ENCODE measurements at regions not wholly inside any gene's neighbourhood (a gene's known extent, or its start where the extent isn't known, plus 50 kb on each side); places are given as distances from the start of the nearest gene placed in this dataset.

- DNase-seq (ENCODE audit: missing footprints): no peak
- intact Hi-C loops (cut with DNase I): no loop called here
- no peak for ATAC-seq
Observed at GRCh38 chr17:79353548-79353947, 257.3 kb downstream of the RBFOX3 start.

GRCh38 chr17:79353016-79353415 is 257.8 kb downstream of the RBFOX3 start:
- intact Hi-C loops (cut with DNase I): no loop called here
- ATAC-seq (no peak), DNase-seq (ENCODE audit: missing footprints) (no peak)

- no peak for ATAC-seq
- DNase-seq (ENCODE audit: missing footprints): no peak
- intact Hi-C loops (cut with DNase I): no loop called here
Observed at GRCh38 chr17:79350533-79350932, 260.3 kb downstream of the RBFOX3 start.

GRCh38 chr17:79349506-79350400 is 261.1 kb downstream of the RBFOX3 start:
- intact Hi-C loops (cut with DNase I): no loop called here
- ATAC-seq: no peak
- no peak for DNase-seq (ENCODE audit: missing footprints)

GRCh38 chr17:79342376-79342775 is 267.8 kb downstream of the ENGASE start:
- intact Hi-C loops (cut with DNase I): no loop called here
- no peak for ATAC-seq
- no peak for DNase-seq (ENCODE audit: missing footprints)

- DNase-seq (ENCODE audit: missing footprints) (no peak), ATAC-seq (no peak)
- intact Hi-C loops (cut with DNase I): no loop called here
Observed at GRCh38 chr17:79341816-79342215, 267.2 kb downstream of the ENGASE start.

GRCh38 chr17:79341222-79341780 is 266.7 kb downstream of the ENGASE start:
- intact Hi-C loops (cut with DNase I): no loop called here
- no peak for ATAC-seq
- no peak for DNase-seq (ENCODE audit: missing footprints)

GRCh38 chr17:79340333-79341221 is 266.0 kb downstream of the ENGASE start:
- intact Hi-C loops (cut with DNase I): no loop called here

GRCh38 chr17:79339321-79339720 is 264.7 kb downstream of the ENGASE start:
- DNase-seq (ENCODE audit: missing footprints) (no peak), ATAC-seq (no peak)
- intact Hi-C loops (cut with DNase I): no loop called here

More at GRCh38 chr17:79340333-79341221, 266.0 kb downstream of the ENGASE start:
- DNase-seq (ENCODE audit: missing footprints) (no peak), ATAC-seq (no peak)

GRCh38 chr17:79338604-79339003 is 264.0 kb downstream of the ENGASE start:
- intact Hi-C loops (cut with DNase I): no loop called here
- ATAC-seq (no peak), DNase-seq (ENCODE audit: missing footprints) (no peak)

- no peak for ATAC-seq
- intact Hi-C loops (cut with DNase I): no loop called here
- DNase-seq (ENCODE audit: missing footprints): no peak
Observed at GRCh38 chr17:79338152-79338551, 263.5 kb downstream of the ENGASE start.

GRCh38 chr17:79337053-79337452 is 262.4 kb downstream of the ENGASE start:
- no peak for ATAC-seq
- intact Hi-C loops (cut with DNase I): no loop called here
- DNase-seq (ENCODE audit: missing footprints): no peak

- intact Hi-C loops (cut with DNase I): no loop called here
- ATAC-seq: no peak
- DNase-seq (ENCODE audit: missing footprints): no peak
Observed at GRCh38 chr17:79335456-79335855, 260.8 kb downstream of the ENGASE start.

GRCh38 chr17:79332011-79332554 is 257.5 kb downstream of the ENGASE start:
- DNase-seq (ENCODE audit: missing footprints) (no peak), ATAC-seq (no peak)
- intact Hi-C loops (cut with DNase I): no loop called here

- DNase-seq (ENCODE audit: missing footprints) (no peak), ATAC-seq (no peak)
- intact Hi-C loops (cut with DNase I): no loop called here
Observed at GRCh38 chr17:79331492-79331891, 256.9 kb downstream of the ENGASE start.

- DNase-seq (ENCODE audit: missing footprints): no peak
- ATAC-seq: no peak
- intact Hi-C loops (cut with DNase I): no loop called here
Observed at GRCh38 chr17:79330696-79331095, 256.1 kb downstream of the ENGASE start.

GRCh38 chr17:79330229-79330628 is 255.6 kb downstream of the ENGASE start:
- ATAC-seq: no peak
- DNase-seq (ENCODE audit: missing footprints): no peak
- intact Hi-C loops (cut with DNase I): no loop called here

- intact Hi-C loops (cut with DNase I): no loop called here
- ATAC-seq (no peak), DNase-seq (ENCODE audit: missing footprints) (no peak)
Observed at GRCh38 chr17:79326814-79327213, 252.2 kb downstream of the ENGASE start.

GRCh38 chr17:79325709-79326430 is 251.2 kb downstream of the ENGASE start:
- intact Hi-C loops (cut with DNase I): no loop called here
- ATAC-seq: no peak
- no peak for DNase-seq (ENCODE audit: missing footprints)
